T1000 (cell line): ENCODE measurements at regions not wholly inside any gene's neighbourhood (a gene's known extent, or its start where the extent isn't known, plus 50 kb on each side); places are given as distances from the start of the nearest gene placed in this dataset.

ENCODE experiments used
- DNase-seq: peaks from one replicate; lab custom pipeline; 2025; ENCODE audit warnings: mixed read lengths; lab: John Stamatoyannopoulos, UW

DNA sequence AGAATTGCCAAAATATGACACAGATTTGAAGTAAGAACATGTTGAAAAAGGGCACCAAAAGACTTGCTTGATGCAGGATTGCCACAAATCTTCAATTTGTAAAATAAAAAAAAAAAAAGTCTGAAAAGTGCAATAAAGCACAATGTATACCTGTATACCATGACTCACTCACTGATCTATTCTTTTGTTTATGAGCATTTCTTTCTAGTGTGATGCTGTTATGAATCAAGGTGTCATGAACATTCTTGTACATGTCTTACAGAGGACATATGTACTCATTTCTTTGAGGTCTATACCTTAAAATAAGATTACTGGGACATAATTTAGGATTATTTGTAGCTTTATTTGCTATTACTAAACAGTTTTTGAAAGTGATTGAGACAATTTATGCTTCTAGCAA, 464.9 kb upstream of the RBMS3 start:
- no peak for DNase-seq

- DNase-seq = no peak
Observed at GRCh38 chr3:28824316-28824715, 456.6 kb upstream of the RBMS3 start.

GRCh38 chr3:28826840-28827239, 454.0 kb upstream of the RBMS3 start:
- DNase-seq = no peak

DNA sequence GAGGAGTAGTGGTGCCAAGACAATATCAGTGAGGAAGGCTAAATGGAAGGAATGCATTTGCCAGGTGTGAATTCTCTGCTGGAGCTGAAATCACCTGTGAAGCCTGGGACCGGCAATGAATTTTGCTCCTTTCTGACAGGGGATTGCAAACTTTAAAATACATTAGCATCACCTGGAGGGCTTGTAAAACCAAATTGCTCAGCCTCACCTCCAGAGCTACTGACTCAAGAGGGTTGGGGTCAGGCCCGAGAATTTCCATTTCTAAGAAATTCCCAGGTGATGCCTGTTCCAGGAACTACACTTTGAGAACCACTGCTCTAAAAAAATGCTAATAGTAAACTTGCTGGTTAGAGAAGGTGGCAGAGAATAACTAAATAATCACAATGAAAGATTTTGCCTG, 445.6 kb upstream of the RBMS3 start:
- no peak for DNase-seq

DNA sequence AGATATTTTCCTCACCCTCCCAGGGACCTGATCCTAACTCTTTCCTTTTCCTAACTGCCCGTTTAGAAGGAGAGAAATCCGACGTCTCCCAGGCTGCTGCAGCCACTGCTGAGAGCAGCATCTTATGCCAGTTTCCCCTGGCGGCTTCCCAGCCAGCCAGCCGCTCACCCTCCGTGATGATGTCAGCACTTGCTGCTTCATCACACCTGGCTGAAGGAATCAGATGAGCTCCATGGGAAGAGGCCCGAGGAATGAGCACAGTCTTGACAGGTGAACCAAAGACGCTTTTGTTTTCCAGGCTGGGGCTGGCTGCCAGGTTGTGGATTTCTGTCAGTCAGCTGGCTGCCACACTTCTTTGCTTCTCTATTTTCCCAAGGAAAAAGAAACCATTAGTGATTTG, 445.1 kb upstream of the RBMS3 start:
- DNase-seq = peak; percentile 31

DNA sequence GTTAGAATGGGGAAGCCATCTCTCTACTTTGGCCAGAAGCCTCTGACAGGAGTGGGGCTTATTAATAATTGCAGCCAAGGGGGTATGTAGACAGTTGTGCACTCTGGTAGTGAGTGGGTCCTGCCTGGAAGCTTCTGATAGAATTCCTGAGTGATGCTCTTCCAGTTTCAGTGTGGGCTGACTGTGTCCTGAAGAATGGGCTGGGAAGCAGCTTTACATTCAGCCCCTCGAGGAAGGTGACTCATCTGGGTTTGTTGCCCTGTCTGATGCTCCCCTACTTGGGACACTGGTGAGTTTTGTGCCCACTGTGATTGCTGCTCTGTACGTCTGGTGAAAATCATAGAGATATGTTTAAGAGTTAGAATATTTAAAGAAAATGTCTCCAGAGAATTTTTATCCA, 444.7 kb upstream of the RBMS3 start:
- peak; percentile 67 for DNase-seq

GRCh38 chr3:28840976-28841376, 439.9 kb upstream of the RBMS3 start:
- DNase-seq = no peak

DNA sequence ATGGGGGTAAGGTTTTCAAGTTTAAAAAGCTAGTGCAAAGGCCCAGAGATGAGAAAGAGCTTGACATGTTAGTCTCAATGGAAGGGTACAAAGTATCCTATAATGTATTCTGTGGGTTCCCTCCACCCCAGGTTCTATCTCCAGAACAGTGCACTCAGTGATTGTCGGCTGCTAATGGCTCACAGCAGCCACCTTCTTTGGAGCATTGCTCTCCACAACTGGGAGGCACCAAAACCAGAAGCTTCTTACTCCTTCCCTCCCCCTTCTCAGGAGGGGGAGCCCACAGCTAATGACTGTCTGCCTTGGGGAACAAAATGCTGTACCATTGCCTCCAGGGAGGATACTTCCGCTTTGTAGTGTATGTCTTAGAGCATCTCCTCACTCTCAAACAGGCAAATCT, 439.4 kb upstream of the RBMS3 start:
- DNase-seq = no peak

DNA sequence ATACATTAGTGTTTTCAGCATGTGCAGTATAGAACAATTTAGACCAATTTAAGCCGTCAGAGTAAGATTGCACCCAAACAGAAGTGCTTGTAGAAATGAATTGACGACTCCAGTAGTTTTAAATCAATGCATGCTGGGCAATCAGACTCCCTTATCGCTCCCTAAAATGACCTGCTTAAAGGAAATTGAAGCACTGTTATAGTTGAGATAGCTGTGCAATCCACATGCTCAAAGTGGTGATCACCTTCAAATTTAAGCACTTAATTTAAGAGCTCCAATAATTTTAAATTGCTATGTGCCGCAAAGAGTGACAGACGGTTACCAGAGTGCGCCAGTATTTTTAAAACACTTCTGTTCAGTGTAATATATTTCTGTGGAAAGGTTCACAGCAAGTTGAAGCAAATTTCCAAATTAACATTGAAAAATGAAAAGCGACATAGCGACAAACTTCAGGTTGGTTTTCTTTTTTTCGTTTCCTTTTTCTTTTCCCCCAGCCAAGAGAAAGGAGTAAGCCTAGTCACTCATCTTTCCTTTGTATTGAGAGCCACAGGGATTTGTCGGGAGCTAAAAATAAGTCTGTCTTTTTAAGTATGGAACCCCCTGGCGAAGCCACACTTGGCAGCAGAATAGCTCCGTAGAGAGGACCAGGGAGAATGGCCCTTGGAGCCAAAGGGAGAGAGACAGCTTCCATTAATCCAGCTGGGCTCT, 436.4 kb upstream of the RBMS3 start:
- DNase-seq = no peak

- DNase-seq = no peak
Observed at GRCh38 chr3:28845006-28845324, 435.9 kb upstream of the RBMS3 start.

DNA sequence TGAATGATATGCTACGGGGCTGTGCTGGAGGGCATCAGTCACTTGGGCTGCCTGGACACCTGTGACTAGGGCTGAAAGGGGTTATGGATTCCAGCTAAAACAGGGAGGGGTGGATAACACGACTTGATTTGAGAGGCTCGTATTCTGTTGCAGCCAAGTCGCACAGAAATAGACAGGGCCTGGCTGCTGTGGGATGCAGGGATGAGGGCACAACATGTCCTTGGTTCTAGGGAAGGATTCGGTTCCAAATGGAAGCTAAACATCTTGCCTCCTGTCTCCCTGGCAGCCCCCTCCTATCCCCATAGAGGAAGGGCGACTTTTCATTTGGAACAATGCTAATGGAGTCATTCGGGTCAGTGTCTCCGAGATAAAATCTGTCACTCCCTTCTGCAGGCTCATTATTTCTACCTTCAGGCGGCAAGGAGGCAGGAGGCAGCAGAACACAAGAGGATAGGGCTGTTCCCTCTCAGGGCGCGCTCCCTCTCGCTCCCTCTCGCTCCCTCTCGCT, 433.8 kb upstream of the RBMS3 start:
- DNase-seq = no peak

DNA sequence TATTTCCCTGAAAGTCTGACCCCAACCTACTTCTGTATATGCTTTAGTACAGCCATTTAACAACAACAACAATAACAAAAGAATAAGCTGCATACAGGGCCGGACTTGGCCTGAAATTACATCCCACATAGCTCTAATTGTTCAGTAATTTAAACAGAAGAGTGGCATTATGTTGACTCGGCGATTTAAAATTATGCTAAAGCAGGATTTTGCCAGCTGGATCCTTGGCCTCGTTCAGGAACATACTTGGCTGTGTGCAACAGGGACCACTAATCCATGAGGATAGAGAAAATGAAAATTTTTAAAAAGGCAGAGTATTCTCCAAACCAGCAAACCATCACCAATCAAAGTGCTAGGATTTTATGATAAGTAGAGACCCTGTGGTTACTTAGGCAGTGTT, 433.1 kb upstream of the RBMS3 start:
- DNase-seq = no peak

DNA sequence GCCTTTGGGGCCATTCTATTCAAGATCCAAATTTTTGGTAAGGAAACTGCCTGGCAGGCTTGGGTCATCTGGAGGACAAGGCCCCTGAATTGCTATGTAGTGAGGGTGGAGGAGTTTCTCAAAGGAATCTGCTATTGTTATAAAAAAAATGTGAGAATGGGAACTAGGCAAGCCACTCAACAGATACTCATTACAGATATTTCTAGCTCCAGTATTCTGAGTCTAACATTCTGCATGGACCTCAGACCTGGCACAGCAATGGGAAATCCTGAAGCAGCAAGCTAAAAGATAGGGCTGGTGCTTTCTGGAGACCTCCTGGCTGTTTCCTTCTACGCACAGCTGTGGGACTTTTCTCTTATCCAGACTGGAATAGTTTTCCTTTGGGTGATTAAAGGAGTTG, 430.7 kb upstream of the RBMS3 start:
- DNase-seq = no peak

DNA sequence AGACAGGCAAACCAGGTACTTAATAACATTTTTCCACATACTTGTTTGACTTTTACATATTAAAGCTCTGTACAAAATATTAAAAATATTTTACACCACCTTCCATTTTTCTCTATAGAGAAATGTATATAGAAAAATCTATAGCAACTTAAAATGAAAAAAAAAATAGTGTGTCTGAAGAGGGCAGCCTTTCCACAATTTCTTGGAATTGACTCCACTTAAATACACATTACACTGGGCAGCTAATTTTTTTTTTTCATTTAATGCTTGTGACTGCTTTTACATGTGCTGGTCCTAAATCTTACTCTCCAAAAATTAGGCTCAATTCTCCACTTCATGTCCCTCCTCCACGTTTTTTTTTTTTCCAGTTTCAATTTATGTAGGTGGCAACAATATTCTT, 427.0 kb upstream of the RBMS3 start:
- no peak for DNase-seq

- no peak for DNase-seq
Observed at GRCh38 chr3:28856796-28857195, 424.1 kb upstream of the RBMS3 start.

DNA sequence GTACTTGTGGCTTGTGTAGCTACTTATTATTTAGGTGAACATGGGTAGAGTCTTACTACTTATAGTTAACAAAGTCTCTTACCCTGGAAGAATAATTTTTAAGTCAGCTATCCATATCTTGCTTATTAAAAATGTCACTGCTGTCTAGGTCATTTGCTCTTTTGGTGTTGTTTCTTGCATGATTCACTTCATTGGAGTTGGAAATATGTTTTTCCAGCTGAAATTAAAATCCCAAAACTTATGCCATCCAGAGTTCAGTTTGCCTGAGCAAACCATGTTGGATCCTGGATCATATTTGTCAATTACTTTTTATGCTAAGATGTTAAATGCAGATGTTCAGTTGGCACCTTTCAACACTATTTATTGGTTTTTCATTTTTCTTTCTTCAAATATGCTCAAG, 421.0 kb upstream of the RBMS3 start:
- no peak for DNase-seq

GRCh38 chr3:28860307-28860706, 420.6 kb upstream of the RBMS3 start:
- no peak for DNase-seq

DNA sequence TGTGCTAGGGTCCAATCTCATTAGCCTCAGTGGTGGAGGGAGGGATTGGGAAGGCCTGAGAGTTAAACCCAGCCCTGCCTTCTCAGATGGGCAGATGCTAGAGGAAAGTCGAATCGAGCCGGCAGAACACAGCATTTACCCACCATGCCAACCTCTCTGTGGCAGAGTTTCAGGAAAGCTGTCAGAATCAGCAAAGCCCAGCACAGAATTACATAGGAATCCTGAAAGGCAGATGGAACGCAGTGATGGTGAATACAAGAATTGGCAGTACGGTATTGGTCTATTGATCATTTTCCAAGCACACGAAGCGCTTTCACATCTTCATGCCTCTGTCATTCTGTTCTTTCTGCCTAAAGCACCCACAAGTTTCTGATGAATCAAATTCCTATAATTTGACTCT, 417.7 kb upstream of the RBMS3 start:
- no peak for DNase-seq

DNA sequence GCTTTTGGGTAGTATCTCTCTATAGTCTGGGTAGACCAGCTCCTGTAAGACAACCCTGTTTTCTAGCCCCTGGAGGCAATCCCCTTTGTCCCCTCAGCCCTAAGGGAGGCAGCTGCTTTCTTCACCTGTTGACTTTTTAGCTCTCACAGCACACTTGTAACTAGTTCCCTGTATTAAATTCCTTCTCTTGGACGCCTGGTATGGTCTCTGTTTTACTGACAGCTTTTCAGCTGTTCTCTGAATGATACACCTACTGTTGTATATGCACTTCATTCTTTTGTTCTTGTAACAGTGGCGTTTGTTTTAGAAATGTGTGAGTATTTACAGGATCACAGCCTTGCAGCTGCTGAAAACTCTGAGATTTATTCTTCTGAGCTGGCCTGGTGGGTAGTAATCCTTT, 413.0 kb upstream of the RBMS3 start:
- DNase-seq = no peak

DNA sequence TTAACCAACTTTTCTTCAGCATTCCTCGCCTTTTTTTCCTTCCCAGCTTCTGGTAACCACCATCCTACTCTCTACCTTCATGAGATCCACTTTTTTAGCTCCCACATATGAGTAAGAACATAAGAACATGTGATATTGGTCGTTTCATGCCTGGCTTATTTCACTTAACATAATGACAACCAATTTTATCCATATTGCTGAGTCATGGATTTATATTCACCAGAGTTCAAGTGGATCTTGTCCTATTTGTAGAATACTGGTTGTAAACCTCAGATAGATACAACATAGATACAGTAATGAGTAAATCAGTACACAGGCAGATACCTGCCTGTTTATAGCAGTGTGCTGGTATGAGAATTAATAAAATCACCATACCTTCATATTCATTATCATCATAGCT, 412.0 kb upstream of the RBMS3 start:
- no peak for DNase-seq

DNA sequence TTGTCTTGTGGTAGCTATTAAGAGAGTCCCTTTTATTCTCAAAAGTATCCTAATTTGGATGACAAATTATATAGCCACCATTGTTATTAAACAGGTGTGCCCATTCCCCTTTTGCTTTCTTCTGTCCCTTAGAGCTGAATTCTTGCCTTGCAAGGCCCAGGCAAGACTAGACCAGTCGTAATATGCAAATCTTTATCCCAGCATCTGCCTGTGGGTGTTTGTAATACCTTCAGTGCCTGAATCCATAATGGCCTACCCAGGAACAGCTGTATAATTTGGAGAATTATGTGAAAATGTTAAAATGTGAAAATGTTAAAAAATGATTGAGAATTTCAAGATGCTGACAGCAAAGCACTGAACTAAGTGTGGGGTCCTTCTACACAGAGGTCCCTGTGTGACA, 403.0 kb upstream of the RBMS3 start:
- no peak for DNase-seq

- DNase-seq = no peak
Observed at GRCh38 chr3:28890373-28890772, 390.5 kb upstream of the RBMS3 start.

DNA sequence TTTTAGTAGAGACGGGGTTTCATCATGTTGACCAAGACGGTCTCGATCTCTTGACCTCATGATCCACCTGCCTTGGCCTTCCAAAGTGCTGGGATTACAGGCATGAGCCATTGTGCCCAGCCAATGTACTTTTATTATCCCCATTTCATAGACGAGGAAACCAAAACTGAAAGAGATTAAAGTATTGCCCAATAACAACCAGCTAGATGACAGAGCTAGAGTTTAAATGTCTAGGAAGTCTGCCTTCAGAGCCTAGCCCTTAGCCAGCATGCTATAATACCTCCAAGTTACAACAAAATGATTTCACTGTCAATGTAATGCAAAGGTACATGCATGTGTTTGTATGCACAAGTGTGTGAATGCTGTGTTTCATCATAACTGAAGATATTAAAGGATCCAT, 389.4 kb upstream of the RBMS3 start:
- no peak for DNase-seq

GRCh38 chr3:28900301-28900700, 380.6 kb upstream of the RBMS3 start:
- no peak for DNase-seq

- no peak for DNase-seq
Observed at GRCh38 chr3:28901018-28901417, 379.9 kb upstream of the RBMS3 start.
